ENCODE measurements at regions not wholly inside any gene's neighbourhood (a gene's known extent, or its start where the extent isn't known, plus 50 kb on each side); places are given as distances from the start of the nearest gene placed in this dataset.

DNA sequence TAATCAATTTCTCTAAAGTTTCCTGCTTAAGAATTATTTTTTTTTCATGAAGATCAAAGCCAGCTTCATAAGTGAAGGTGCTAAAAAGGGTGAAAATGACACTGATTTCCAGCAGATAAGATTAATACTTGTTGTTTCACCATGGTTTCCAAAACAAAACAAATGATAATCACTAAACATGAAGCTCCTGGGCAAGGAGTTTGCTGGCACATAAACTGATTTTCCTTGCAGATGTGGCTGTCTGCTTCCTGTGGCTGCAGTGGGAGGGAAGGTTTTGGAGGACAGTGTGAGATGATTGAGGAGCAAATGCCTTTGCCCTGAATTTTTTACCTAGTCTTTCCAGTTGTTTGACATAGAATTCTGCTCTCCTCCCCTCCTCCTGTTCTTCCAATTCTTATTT lies 228.8 kb downstream of the DIPK2A start:
- TF ChIP-seq EZH2 (IDR thresholded peaks at IDR 0.05; ENCODE audit: low read depth) = no peak
- TF ChIP-seq, protein P1, sequence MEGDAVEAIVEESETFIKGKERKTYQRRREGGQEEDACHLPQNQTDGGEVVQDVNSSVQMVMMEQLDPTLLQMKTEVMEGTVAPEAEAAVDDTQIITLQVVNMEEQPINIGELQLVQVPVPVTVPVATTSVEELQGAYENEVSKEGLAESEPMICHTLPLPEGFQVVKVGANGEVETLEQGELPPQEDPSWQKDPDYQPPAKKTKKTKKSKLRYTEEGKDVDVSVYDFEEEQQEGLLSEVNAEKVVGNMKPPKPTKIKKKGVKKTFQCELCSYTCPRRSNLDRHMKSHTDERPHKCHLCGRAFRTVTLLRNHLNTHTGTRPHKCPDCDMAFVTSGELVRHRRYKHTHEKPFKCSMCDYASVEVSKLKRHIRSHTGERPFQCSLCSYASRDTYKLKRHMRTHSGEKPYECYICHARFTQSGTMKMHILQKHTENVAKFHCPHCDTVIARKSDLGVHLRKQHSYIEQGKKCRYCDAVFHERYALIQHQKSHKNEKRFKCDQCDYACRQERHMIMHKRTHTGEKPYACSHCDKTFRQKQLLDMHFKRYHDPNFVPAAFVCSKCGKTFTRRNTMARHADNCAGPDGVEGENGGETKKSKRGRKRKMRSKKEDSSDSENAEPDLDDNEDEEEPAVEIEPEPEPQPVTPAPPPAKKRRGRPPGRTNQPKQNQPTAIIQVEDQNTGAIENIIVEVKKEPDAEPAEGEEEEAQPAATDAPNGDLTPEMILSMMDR (conservative IDR thresholded peaks at IDR 0.05) = no peak

All from PC-9 (cell line).